Mesothelial cell of epicardium (in vitro differentiated cells): ENCODE measurements at regions not wholly inside any gene's neighbourhood (a gene's known extent, or its start where the extent isn't known, plus 50 kb on each side); places are given as distances from the start of the nearest gene placed in this dataset.
A peak's percentile ranks its signal among the peaks of the same experiment; 100 is the strongest.

Source experiments
- DNase-seq, 2 experiments: peaks; one replicate each; pipeline ENCODE4 v3.0.0; 2021; ENCODE audit warnings: low spot score in 2 of 2; ENCODE audit not compliant: unreplicated experiment in 2 of 2
- H3K27ac Mint-ChIP-seq: 2 replicates; pipeline ENCODE4 v1.8.0; 2021; ENCODE audit warnings: mixed read lengths
- H3K27me3 Mint-ChIP-seq: 2 replicates; pipeline ENCODE4 v1.8.0; 2021; ENCODE audit warnings: low read depth, mixed read lengths
- H3K36me3 Mint-ChIP-seq: 2 replicates; pipeline ENCODE4 v1.8.0; 2021; ENCODE audit warnings: mixed read lengths
- H3K4me1 Mint-ChIP-seq: 2 replicates; pipeline ENCODE4 v1.8.0; 2021; ENCODE audit warnings: mixed read lengths
- H3K4me3 Mint-ChIP-seq: 2 replicates; pipeline ENCODE4 v1.8.0; 2021; ENCODE audit warnings: mild to moderate bottlenecking, moderate library complexity, mixed read lengths
- H3K9me3 Mint-ChIP-seq: 2 replicates; pipeline ENCODE4 v1.8.0; 2021; ENCODE audit warnings: mixed read lengths
- TF ChIP-seq, protein P1 (sequence below): fragments of 200-600 bp; sonication (generic); IDR thresholded peaks from one replicate; pipeline ENCODE4 v1.5.0; 2021; ENCODE audit warnings: antibody characterized with exemption; ENCODE audit not compliant: unreplicated experiment

DNA sequence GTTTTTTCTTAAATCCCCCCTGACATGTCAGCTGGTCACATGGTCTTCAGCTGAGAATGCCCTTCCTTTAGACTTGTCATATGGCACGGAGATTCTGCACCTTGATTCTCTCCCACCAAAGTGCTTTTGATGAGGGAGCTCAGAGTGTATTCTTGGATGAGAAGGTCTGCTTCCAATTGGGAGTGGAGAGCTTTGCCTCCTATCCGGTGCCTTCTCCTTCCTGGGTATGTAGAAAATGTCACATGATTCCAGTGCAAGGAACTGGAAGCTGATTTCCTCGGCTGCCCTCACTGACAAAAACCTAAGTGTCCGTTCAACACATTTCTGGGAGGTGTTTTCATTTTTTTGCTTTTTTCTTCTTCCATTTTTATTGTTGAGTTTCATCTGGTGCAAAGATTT, 197.2 kb downstream of the TFAP2C start:
- Mint-ChIP-seq H3K36me3 (no peaks in the 10 kb centered on the region), H3K4me3 (no peak overlapping the region), H3K9me3 (no peaks in the 10 kb centered on the region), H3K27ac (peak overlapping the region; percentile 23), H3K27me3 (peaks cover 27% of the 10 kb centered on the region), H3K4me1 (peaks cover 12% of the 10 kb centered on the region)
- DNase-seq, result no peak
- TF ChIP-seq, protein P1, sequence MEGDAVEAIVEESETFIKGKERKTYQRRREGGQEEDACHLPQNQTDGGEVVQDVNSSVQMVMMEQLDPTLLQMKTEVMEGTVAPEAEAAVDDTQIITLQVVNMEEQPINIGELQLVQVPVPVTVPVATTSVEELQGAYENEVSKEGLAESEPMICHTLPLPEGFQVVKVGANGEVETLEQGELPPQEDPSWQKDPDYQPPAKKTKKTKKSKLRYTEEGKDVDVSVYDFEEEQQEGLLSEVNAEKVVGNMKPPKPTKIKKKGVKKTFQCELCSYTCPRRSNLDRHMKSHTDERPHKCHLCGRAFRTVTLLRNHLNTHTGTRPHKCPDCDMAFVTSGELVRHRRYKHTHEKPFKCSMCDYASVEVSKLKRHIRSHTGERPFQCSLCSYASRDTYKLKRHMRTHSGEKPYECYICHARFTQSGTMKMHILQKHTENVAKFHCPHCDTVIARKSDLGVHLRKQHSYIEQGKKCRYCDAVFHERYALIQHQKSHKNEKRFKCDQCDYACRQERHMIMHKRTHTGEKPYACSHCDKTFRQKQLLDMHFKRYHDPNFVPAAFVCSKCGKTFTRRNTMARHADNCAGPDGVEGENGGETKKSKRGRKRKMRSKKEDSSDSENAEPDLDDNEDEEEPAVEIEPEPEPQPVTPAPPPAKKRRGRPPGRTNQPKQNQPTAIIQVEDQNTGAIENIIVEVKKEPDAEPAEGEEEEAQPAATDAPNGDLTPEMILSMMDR, result no peak

DNA sequence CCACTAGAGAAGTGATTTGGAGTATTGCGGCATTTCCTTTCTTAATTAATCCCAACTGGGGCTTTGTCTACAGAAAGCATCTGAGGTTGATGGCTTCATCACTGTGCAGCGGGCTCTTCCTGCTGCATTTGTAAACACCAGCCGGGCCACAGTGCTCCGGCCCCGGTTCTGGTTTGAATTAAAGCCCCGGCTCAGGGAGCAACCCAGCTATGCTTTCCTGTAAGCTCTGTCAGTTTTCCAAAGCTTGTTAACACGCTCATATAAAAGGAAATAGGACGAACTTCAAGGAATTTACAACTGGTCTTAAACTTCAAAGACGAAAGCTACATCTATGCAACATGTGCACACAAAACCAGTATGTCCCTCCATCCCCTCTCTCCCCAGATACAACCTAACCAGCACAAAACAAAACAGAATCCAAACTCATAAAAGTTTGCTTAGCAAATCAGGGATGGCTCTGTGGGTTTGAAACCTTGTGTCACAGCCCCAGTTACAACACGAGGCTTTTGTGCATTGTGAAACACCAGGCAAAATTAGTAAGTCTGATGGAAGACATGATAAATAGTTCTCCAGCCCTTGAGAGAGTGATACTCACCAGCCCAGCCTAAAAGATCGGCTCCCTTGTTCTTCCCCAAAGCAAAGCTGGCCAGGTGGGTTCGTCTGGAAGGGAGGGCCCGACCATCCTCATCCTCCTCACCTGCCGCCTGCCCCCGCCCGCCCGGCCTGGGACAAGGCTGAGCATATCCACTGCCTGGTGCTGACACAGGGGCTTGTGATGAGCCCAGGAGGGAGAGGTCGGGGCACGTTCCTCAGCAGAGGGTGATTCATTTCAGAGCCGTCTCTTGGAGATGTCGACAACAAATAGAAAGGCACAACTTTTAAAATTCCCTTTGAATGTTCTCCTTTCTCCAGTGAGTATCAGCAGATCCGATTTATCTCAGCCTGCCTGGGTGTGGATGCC, 197.9 kb downstream of the TFAP2C start:
- TF ChIP-seq, protein P1, result no peak
- Mint-ChIP-seq H3K4me3 (no peak overlapping the region), H3K27me3 (peaks cover 34% of the 10 kb centered on the region), H3K4me1 (peaks cover 12% of the 10 kb centered on the region), H3K36me3 (no peaks in the 10 kb centered on the region), H3K27ac (peak overlapping the region; percentile 23), H3K9me3 (no peaks in the 10 kb centered on the region)
- no peak for DNase-seq

DNA sequence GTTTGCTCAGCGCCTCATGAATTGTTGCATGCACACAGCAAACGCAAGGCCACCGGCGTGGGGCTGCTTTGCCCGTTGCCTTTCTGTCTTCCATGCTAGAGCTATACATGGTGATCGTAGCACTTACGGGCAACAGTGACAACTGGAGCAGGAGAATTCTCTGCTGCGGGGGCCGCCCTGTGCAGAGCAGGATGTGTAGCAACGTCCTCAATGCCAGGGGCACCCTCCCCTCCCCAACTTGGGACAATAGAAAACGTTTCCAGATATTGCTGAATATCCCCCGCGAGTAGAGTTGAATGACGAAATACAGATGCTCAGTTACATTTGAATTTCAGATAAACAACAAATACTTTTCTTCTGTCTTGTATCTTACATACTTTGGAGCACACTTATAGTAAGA, 198.7 kb downstream of the TFAP2C start:
- DNase-seq, result no peak
- TF ChIP-seq, protein P1, result no peak
- Mint-ChIP-seq H3K27me3 (peaks cover 35% of the 10 kb centered on the region), H3K4me1 (peaks cover 12% of the 10 kb centered on the region), H3K36me3 (no peaks in the 10 kb centered on the region), H3K9me3 (no peaks in the 10 kb centered on the region), H3K4me3 (no peak overlapping the region), H3K27ac (no peak overlapping the region)

DNA sequence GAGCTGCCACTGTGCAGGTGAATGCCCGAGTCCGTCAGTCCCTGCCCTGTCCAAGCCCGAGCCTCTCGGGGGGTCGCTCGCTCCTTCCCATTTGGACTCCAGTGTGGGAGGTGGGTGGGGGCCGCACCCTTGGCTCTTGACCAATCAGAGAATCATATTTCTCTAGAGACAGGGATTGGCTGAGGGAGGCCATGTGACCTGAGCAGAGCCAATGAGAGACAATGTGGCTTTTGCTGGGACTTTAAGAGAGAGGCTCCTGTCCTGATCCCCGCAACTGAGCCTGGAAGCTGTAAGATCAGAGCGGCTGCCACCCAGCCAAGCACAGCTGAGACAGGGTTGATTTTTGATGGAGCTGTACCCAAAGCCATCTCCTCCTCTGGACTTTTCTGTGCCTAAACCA, 199.3 kb downstream of the TFAP2C start:
- Mint-ChIP-seq H3K4me1 (peaks cover 12% of the 10 kb centered on the region), H3K27ac (no peak overlapping the region), H3K36me3 (no peaks in the 10 kb centered on the region), H3K4me3 (no peak overlapping the region), H3K9me3 (no peaks in the 10 kb centered on the region), H3K27me3 (peaks cover 36% of the 10 kb centered on the region)
- DNase-seq, result no peak
- TF ChIP-seq, protein P1, result no peak

DNA sequence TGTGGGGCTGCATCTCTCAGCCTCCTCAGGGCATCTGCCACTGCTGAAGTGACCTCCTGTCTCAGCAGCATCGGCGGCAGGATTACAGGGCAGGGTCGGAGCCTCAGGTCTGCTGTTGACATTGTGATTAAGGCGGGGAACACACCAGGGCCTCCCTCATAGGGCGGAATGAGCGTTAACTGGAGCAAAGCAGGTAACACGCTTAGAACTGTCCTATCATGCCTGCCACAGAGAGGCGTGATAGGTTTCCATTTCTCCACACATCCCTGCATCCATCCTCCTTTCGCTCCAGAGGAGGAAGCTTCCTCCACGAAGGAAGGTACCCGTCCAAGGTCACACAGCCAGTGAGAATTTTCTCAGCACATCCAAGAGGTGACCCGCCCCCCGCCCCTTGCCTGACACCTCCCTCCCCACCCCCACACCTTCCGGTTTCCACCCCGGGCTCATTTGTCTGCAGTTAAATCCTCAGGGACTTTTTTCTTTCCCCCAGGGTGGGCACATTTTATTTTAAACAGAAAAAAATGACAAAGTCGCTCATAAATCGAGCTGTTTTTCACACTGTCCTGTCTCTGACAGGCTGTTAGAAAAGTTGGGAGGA, 200.8 kb downstream of the TFAP2C start:
- DNase-seq, result no peak
- no peak overlapping the region for H3K27ac Mint-ChIP-seq
- TF ChIP-seq, protein P1, result no peak
- H3K4me3 Mint-ChIP-seq, result no peak overlapping the region
- H3K36me3 Mint-ChIP-seq, result no peaks in the 10 kb centered on the region
- no peaks in the 10 kb centered on the region for H3K9me3 Mint-ChIP-seq
- peaks cover 47% of the 10 kb centered on the region for H3K27me3 Mint-ChIP-seq
- peaks cover 12% of the 10 kb centered on the region for H3K4me1 Mint-ChIP-seq
